ENCODE measurements at regions not wholly inside any gene's neighbourhood (a gene's known extent, or its start where the extent isn't known, plus 50 kb on each side); places are given as distances from the start of the nearest gene placed in this dataset.

DNA sequence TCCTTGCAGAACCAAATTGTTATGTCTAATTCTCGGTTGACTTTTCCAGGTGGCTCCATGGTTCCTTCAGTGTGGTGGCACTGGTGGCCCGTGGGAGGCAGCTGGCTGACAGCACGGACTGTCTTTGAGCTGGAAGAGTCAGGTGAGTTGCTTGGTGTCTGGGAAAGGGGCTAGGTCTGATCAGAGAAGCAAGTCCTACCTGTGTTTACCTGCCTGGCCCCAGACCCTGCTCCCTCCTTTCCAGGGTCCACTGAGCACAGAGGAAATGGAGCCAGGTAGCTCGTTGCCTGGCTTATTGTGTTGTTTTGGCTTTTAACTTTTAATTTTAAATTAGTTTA, 111.8 kb downstream of the BANF2 start:
- H3K4me3 ChIP-seq: no peak overlapping the region
- H3K4me1 ChIP-seq: peaks cover 5 to 20% (median 12%) of the 10 kb centered on the region in 4 donors
- TF ChIP-seq, protein P1, sequence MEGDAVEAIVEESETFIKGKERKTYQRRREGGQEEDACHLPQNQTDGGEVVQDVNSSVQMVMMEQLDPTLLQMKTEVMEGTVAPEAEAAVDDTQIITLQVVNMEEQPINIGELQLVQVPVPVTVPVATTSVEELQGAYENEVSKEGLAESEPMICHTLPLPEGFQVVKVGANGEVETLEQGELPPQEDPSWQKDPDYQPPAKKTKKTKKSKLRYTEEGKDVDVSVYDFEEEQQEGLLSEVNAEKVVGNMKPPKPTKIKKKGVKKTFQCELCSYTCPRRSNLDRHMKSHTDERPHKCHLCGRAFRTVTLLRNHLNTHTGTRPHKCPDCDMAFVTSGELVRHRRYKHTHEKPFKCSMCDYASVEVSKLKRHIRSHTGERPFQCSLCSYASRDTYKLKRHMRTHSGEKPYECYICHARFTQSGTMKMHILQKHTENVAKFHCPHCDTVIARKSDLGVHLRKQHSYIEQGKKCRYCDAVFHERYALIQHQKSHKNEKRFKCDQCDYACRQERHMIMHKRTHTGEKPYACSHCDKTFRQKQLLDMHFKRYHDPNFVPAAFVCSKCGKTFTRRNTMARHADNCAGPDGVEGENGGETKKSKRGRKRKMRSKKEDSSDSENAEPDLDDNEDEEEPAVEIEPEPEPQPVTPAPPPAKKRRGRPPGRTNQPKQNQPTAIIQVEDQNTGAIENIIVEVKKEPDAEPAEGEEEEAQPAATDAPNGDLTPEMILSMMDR (IDR thresholded peaks at IDR 0.05): no peak
- TF ChIP-seq POLR2AphosphoS5 (IDR thresholded peaks at IDR 0.05) (no peak), POLR2A (IDR thresholded peaks at IDR 0.05) (no peak), EP300 (IDR thresholded peaks at IDR 0.05) (no peak)
- no peak overlapping the region for H3K27ac ChIP-seq
- ATAC-seq (ENCODE audit: low FRiP score in 2 of 2) (no peak), DNase-seq (no peak)
- H3K36me3 ChIP-seq: no peaks in the 10 kb centered on the region
- 92 to 93% methylated on average over 4 of the region's 4 CpGs for WGBS, 2 donors
- H3K27me3 ChIP-seq: no peaks in the 10 kb centered on the region
- no peaks in the 10 kb centered on the region for H3K9me3 ChIP-seq

DNA sequence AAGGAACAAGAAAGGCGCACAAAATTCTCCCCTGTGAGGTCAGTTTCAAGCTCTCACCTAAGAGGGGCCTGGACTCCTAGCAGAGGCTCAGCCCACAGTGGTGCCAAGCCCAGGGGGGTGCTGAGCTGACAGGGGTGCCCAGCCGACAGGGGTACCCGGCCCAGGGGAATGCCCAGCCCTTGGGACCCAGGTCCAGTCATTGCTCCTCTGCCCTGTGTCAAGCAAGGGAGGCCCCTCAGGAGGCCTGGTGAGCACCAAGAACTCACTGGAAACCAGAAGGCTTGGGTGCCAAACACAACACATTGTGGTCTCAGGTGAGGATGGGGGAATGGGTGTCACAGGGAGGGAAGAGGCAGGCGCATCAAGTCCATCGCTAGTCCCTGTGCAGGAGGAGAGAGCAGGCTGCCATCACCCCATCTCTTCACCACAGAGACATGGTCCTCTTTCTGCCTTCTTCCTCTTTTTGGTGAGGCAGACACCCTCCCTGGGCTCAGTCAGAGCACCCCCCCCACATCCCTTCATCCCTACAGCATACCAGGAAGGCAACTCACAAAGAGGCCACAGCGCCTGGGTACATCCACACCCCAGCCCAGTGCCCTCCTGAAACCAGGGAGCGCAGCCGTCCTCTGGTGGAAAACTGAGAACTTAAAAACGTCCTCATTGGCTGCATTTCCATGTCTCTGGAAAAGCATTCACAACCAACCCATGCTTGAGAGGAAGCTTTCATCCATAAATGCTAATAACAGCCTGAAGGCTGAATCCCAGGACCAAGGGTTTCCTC, 111.3 kb downstream of the BANF2 start:
- ATAC-seq (ENCODE audit: low FRiP score in 2 of 2): peak in 1 of 2 donors; percentile 13
- peak in 1 of 2 donors; percentile 29 for DNase-seq
- WGBS, 2 donors: 83 to 89% methylated on average over 4 to 9 of the region's 9 CpGs

DNA sequence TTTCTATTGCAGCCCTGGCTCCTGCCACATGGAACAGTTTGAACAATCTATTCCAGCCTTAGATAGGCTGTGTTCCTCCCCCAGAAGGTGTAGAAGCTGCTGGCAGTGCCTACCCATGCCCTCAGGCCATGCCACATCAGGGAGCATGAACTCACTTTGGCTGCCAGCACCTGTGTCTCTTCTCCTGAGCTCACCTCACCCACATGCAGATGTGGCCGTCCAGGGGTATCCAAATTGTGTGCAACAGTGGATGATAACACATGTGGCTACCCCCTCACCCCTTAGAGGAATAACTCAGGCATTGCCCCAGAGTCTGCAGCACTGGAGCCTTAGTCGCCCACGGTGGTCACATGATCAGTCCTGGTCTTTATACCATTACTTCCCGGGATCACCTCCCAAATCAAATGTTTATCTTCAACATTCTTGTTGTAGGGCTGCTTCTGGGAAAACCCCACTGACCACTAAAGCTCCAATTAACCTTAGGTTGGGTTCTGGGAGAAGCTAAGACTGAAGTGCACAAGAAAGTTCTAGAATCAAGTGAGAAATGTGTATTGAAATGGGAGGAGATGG, 110.4 kb downstream of the BANF2 start:
- no peaks in the 10 kb centered on the region for H3K27me3 ChIP-seq
- H3K4me1 ChIP-seq: peaks cover 5 to 20% (median 12%) of the 10 kb centered on the region in 4 donors
- ATAC-seq (ENCODE audit: low FRiP score in 2 of 2) (no peak), DNase-seq (no peak)
- peak overlapping the region in 1 of 4 donors; percentile 66 for H3K27ac ChIP-seq
- no peaks in the 10 kb centered on the region for H3K36me3 ChIP-seq
- 35 to 50% methylated on average over 3 to 4 of the region's 4 CpGs for WGBS, 2 donors
- TF ChIP-seq EP300 (IDR thresholded peaks at IDR 0.05) (no peak), POLR2A (IDR thresholded peaks at IDR 0.05) (no peak), POLR2AphosphoS5 (IDR thresholded peaks at IDR 0.05) (no peak)
- TF ChIP-seq, protein P1 (IDR thresholded peaks at IDR 0.05): no peak
- H3K9me3 ChIP-seq: no peaks in the 10 kb centered on the region
- H3K4me3 ChIP-seq: no peak overlapping the region

More for the DNA sequence above, 111.3 kb downstream of the BANF2 start:
- Histone ChIP-seq H3K4me1 (peaks cover 5 to 20% (median 12%) of the 10 kb centered on the region in 4 donors), H3K9me3 (no peaks in the 10 kb centered on the region), H3K27ac (no peak overlapping the region), H3K27me3 (no peaks in the 10 kb centered on the region), H3K36me3 (no peaks in the 10 kb centered on the region), H3K4me3 (no peak overlapping the region)
- TF ChIP-seq EP300 (IDR thresholded peaks at IDR 0.05) (no peak), POLR2A (IDR thresholded peaks at IDR 0.05) (no peak), POLR2AphosphoS5 (IDR thresholded peaks at IDR 0.05) (no peak)
- TF ChIP-seq, protein P1 (IDR thresholded peaks at IDR 0.05): no peak

DNA sequence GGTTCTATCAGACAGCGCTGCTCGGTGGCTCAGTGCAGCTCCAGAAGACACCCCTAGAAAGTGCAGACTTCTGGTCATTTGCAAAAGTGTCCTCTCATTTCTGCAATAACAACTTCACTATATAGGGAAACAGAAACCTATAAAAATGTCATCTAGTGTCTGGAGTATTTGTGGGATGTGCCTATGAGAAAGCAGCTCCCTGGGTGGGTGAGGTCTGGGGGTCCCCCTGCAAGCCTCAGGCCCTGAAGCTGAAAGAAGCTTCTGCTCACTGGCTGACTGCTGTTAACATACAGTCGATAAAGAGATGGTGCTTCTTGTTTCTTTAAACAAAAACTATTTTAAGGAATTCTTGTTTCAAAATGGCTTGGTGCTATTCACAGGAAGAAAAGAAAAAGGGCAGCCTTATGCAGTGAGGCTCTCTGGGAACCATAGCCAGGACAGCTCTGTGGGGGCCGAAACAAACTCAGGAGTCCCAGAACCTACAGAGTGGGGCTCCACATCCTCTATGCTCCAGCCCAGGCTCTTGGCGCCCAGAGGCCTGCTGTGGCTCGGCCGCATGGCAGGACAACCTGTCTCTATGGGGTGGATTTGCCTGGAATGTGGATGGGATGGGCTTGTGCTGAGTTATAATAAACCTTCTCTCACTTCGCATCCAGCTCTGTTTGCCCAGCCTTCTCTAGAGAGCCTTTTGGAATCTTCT, 109.7 kb downstream of the BANF2 start:
- no peaks in the 10 kb centered on the region for H3K9me3 ChIP-seq
- no peak for TF ChIP-seq EP300 (IDR thresholded peaks at IDR 0.05)
- H3K36me3 ChIP-seq: no peaks in the 10 kb centered on the region
- peaks cover 5 to 20% (median 12%) of the 10 kb centered on the region in 4 donors for H3K4me1 ChIP-seq
- DNase-seq (peak in 1 of 2 donors; percentile 36), ATAC-seq (ENCODE audit: low FRiP score in 2 of 2) (peak in 1 of 2 donors; percentile 49)
- H3K27me3 ChIP-seq: no peaks in the 10 kb centered on the region
- peak overlapping the region in 1 of 4 donors; percentile 66 for H3K27ac ChIP-seq
- no peak overlapping the region for H3K4me3 ChIP-seq
- WGBS, 2 donors: 75 to 84% methylated on average over 5 to 8 of the region's 8 CpGs

DNA sequence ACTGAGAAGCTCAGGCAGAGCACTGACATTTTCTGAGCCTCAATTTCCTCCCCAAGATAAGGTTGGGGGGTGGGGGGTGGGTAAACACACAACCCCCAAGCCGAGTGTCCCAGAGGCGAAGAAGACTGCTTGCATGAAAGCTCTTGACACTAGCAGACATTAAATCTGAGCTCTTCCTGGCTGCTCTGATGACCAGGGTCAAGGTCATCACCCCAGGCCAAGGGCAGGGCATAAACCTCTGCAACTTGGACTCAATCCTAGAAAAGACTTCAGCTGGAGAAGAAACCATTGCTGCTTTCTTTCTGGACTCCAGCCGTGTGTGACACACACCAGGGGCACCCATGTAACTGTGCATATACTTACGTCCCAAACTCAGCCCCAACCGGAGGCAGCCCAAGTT, 109.0 kb downstream of the BANF2 start:
- Histone ChIP-seq H3K4me3 (no peak overlapping the region), H3K9me3 (no peaks in the 10 kb centered on the region), H3K36me3 (no peaks in the 10 kb centered on the region), H3K4me1 (peaks cover 5 to 20% (median 12%) of the 10 kb centered on the region in 4 donors), H3K27ac (peak overlapping the region in 2 of 4 donors; percentile 1 to 18), H3K27me3 (no peaks in the 10 kb centered on the region)
- ATAC-seq (ENCODE audit: low FRiP score in 2 of 2) (no peak), DNase-seq (no peak)
- WGBS, 2 donors: 66 to 73% methylated on average over 5 of the region's 5 CpGs
- TF ChIP-seq EP300 (IDR thresholded peaks at IDR 0.05) (no peak), POLR2AphosphoS5 (IDR thresholded peaks at IDR 0.05) (no peak), POLR2A (IDR thresholded peaks at IDR 0.05) (no peak)
- TF ChIP-seq, protein P1 (IDR thresholded peaks at IDR 0.05): no peak
